ENCODE measurements at regions not wholly inside any gene's neighbourhood (a gene's known extent, or its start where the extent isn't known, plus 50 kb on each side); places are given as distances from the start of the nearest gene placed in this dataset.

DNA sequence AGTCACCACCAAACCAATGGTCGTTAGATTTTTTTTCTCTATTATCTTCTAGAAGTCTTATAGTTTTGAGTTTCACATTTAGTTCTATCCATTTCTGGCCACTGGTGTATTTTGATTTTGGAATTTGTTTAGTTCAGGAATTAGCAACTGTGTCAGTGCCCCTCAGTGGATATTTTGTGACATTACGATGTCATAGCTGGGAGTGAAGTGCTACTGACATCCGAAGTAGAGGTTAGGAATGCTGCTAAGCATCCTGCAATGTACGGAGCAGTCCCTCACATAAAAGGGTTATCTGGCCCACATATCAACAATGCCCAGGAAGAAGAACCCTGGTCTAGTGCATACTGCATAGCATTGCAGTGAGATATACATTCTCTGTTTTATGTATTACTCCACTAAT is 157.4 kb upstream of the RGPD4 start:
- TF ChIP-seq POLR2AphosphoS5 (IDR thresholded peaks at IDR 0.05) (no peak), POLR2A (IDR thresholded peaks at IDR 0.05) (no peak)
- TF ChIP-seq, protein P1, sequence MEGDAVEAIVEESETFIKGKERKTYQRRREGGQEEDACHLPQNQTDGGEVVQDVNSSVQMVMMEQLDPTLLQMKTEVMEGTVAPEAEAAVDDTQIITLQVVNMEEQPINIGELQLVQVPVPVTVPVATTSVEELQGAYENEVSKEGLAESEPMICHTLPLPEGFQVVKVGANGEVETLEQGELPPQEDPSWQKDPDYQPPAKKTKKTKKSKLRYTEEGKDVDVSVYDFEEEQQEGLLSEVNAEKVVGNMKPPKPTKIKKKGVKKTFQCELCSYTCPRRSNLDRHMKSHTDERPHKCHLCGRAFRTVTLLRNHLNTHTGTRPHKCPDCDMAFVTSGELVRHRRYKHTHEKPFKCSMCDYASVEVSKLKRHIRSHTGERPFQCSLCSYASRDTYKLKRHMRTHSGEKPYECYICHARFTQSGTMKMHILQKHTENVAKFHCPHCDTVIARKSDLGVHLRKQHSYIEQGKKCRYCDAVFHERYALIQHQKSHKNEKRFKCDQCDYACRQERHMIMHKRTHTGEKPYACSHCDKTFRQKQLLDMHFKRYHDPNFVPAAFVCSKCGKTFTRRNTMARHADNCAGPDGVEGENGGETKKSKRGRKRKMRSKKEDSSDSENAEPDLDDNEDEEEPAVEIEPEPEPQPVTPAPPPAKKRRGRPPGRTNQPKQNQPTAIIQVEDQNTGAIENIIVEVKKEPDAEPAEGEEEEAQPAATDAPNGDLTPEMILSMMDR (IDR thresholded peaks at IDR 0.05), result no peak
